Naive thymus-derived CD8-positive, alpha-beta T cell (primary cell): ENCODE measurements at regions not wholly inside any gene's neighbourhood (a gene's known extent, or its start where the extent isn't known, plus 50 kb on each side); places are given as distances from the start of the nearest gene placed in this dataset.

Experiments used
- ATAC-seq, 2 donors: fragments of 150-1000 bp; cut with Tn5 transposase in 1 of 2; sonication (Bioruptor Pico), chemical (Tn5 transposase) in 1 of 2; 1 replicate in 1 of 2; 2 replicates in 1 of 2; pipeline ENCODE4 v1.10.0; 2021; ENCODE audit warnings: mild to moderate bottlenecking in 2 of 2, moderate library complexity in 2 of 2
- POLR2A ChIA-PET: fragments of 350-600 bp; sonication (Branson Sonifier 250); formaldehyde crosslinking; loops from one replicate; lab custom pipeline; 2021; ENCODE audit warnings: antibody characterized with exemption; lab: Charles Lee
- DNase-seq, 10 donors: peaks; one replicate each; pipeline versions ENCODE4 v3.0.0 to v3.0.0-alpha.2; 2020 to 2022
- H3K27ac Mint-ChIP-seq, 10 donors: one replicate each; pipeline ENCODE4 v1.8.0; 2020 to 2022; ENCODE audit warnings: mild to moderate bottlenecking in 10 of 10, mixed read lengths in 10 of 10, moderate library complexity in 4 of 10, inconsistent platforms in 1 of 10
- H3K27me3 Mint-ChIP-seq, 5 donors: one replicate each; pipeline ENCODE4 v1.8.0; 2021 to 2022; ENCODE audit warnings: mixed read lengths in 5 of 5
- H3K36me3 Mint-ChIP-seq, 3 donors: one replicate each; pipeline ENCODE4 v1.8.0; 2020 to 2022; ENCODE audit warnings: mixed read lengths in 3 of 3, mild to moderate bottlenecking in 2 of 3, inconsistent platforms in 1 of 3
- H3K4me1 Mint-ChIP-seq, 4 donors: one replicate each; pipeline ENCODE4 v1.8.0; 2021 to 2022; ENCODE audit warnings: mixed read lengths in 4 of 4
- H3K4me3 Mint-ChIP-seq, 10 donors: one replicate each; pipeline ENCODE4 v1.8.0; 2020 to 2022; ENCODE audit warnings: mild to moderate bottlenecking in 10 of 10, mixed read lengths in 10 of 10, moderate library complexity in 6 of 10, inconsistent platforms in 1 of 10
- H3K9me3 Mint-ChIP-seq, 9 donors: one replicate each; pipeline ENCODE4 v1.8.0; 2020 to 2022; ENCODE audit warnings: mixed read lengths in 9 of 9, mild to moderate bottlenecking in 3 of 9, inconsistent platforms in 1 of 9, moderate library complexity in 1 of 9

DNA sequence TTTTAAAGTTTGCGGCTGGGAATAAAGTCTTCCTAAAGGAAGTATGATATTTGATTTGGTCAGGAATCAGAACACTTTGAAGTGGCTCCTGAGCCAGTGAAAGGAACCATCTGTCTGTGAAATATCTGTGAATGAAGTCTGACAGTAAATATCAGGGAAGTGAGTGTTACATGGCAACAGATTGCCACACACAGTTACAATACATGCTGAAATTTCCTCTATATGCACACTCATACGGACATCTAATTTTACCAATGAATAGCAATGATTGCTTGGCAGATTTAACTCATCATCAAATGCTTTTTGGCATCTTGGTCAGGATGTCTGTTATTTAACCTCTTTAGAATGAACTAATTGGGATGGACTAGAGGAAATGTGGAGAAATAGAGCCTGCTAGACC, 1023.8 kb downstream of the FAT4 start:
- no peak for DNase-seq
- Mint-ChIP-seq H3K27me3 (no peaks in the 10 kb centered on the region), H3K4me1 (no peaks in the 10 kb centered on the region), H3K4me3 (no peak overlapping the region), H3K9me3 (peaks cover 0 to 16% (median 4%) of the 10 kb centered on the region in 9 donors), H3K27ac (no peak overlapping the region), H3K36me3 (no peaks in the 10 kb centered on the region)
- no peak for ATAC-seq
- POLR2A ChIA-PET = no interaction called here

- DNase-seq = no peak
- peaks cover 0 to 7% (median 2%) of the 10 kb centered on the region in 9 donors for H3K9me3 Mint-ChIP-seq
- ATAC-seq = no peak
- no peak overlapping the region for H3K27ac Mint-ChIP-seq
- no peaks in the 10 kb centered on the region for H3K36me3 Mint-ChIP-seq
- POLR2A ChIA-PET = no interaction called here
- no peak overlapping the region for H3K4me3 Mint-ChIP-seq
- no peaks in the 10 kb centered on the region for H3K27me3 Mint-ChIP-seq
- no peaks in the 10 kb centered on the region for H3K4me1 Mint-ChIP-seq
Observed at GRCh38 chr4:126341927-126342326, 1027.2 kb downstream of the FAT4 start.

- POLR2A ChIA-PET = no interaction called here
- H3K27ac Mint-ChIP-seq = no peak overlapping the region
- H3K9me3 Mint-ChIP-seq = peaks cover 0 to 5% (median 1%) of the 10 kb centered on the region in 9 donors
- H3K4me1 Mint-ChIP-seq = no peaks in the 10 kb centered on the region
- DNase-seq = no peak
- no peaks in the 10 kb centered on the region for H3K27me3 Mint-ChIP-seq
- no peak overlapping the region for H3K4me3 Mint-ChIP-seq
- H3K36me3 Mint-ChIP-seq = no peaks in the 10 kb centered on the region
- no peak for ATAC-seq
Observed at GRCh38 chr4:126344472-126344871, 1029.7 kb downstream of the FAT4 start.

DNA sequence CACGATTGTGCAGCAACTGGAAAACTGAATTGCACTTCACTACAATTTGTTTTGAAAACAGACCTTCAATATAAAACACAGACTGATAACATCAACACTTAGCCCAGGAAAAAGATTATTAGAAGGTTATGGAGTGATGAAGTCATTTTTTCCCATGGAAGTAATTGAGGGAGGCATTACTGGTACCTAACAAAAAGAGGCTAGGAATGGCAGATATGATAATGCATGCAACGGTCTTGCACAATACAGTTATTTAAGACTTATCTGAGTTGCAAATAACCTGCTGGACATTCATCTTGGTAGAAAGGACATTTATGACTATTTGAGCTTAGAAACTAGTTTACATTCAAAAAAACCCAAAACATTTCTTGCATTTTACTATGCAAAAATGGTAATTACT, 1031.9 kb downstream of the FAT4 start:
- H3K27ac Mint-ChIP-seq = no peak overlapping the region
- DNase-seq (no peak), ATAC-seq (no peak)
- POLR2A ChIA-PET = no interaction called here
- H3K4me3 Mint-ChIP-seq = no peak overlapping the region
- H3K36me3 Mint-ChIP-seq = no peaks in the 10 kb centered on the region
- peaks cover 0 to 12% (median 2%) of the 10 kb centered on the region in 9 donors for H3K9me3 Mint-ChIP-seq
- no peaks in the 10 kb centered on the region for H3K27me3 Mint-ChIP-seq
- H3K4me1 Mint-ChIP-seq = no peaks in the 10 kb centered on the region

DNA sequence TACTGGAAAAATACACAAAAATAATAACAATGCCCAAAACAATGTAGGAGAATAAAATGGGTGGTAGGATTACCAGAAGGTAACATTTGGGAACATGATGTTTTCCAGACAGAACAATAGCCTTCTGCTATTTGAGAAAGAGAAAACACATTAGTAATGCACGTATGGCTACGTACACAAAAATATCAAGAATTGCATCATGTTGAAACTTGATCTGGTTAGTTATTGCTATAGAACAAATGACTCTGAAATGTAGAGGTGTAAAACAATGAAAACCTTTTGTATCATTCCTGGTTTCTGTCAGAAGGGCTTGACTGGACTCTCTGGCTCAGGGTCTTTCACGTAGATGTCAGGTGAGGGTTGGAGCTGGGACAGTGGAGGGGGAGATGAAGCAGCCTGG, 1040.0 kb downstream of the FAT4 start:
- Mint-ChIP-seq H3K27me3 (no peaks in the 10 kb centered on the region), H3K36me3 (no peaks in the 10 kb centered on the region), H3K4me1 (no peaks in the 10 kb centered on the region), H3K9me3 (peaks cover 0 to 21% (median 2%) of the 10 kb centered on the region in 9 donors), H3K4me3 (no peak overlapping the region), H3K27ac (no peak overlapping the region)
- DNase-seq = no peak
- ATAC-seq = no peak
- POLR2A ChIA-PET = no interaction called here

DNA sequence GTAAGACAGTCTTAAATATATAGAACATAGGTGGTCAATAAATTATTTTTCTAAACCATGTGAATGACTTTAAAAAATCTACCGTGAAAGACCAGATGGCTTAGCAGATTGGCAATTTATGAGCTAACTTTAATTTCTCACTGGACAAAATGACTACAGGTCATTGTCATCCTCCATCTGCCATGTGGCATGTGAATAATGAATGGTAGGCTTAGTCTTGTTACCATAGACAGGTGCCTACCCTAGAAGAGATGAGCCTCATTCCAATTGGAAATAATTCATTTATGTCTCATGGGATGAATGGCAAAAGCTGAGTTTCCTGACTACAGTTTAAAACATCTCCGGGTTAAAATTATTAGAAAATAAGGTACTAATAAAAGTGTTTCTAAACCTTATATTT, 1043.3 kb downstream of the FAT4 start:
- POLR2A ChIA-PET = no interaction called here
- Mint-ChIP-seq H3K27ac (no peak overlapping the region), H3K4me3 (no peak overlapping the region), H3K4me1 (no peaks in the 10 kb centered on the region), H3K36me3 (no peaks in the 10 kb centered on the region), H3K9me3 (peaks cover 0 to 18% (median 3%) of the 10 kb centered on the region in 9 donors), H3K27me3 (no peaks in the 10 kb centered on the region)
- ATAC-seq = no peak
- DNase-seq = no peak

DNA sequence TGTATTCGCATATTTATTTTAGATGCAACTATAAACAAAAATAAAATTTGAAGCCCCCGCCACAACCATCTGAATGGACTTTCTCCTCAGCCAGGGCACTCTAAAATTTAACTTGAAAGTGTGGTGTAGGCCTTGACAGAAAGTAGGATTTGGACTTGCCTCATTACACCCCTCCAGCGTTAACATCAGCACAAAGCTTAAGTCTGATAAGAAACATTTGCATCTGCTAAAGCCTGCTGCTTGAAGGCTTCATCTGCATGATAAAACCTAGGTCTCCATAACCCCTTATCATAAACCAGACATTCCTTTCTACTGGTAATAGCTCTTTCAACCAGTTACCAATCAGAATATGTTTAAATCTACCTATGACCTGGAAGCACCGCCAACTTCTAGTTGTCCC, 1046.5 kb downstream of the FAT4 start:
- H3K4me3 Mint-ChIP-seq = no peak overlapping the region
- peaks cover 0 to 17% (median 0%) of the 10 kb centered on the region in 9 donors for H3K9me3 Mint-ChIP-seq
- H3K36me3 Mint-ChIP-seq = no peaks in the 10 kb centered on the region
- no peaks in the 10 kb centered on the region for H3K4me1 Mint-ChIP-seq
- ATAC-seq = no peak
- no peaks in the 10 kb centered on the region for H3K27me3 Mint-ChIP-seq
- DNase-seq = no peak
- H3K27ac Mint-ChIP-seq = no peak overlapping the region
- POLR2A ChIA-PET = no interaction called here

DNA sequence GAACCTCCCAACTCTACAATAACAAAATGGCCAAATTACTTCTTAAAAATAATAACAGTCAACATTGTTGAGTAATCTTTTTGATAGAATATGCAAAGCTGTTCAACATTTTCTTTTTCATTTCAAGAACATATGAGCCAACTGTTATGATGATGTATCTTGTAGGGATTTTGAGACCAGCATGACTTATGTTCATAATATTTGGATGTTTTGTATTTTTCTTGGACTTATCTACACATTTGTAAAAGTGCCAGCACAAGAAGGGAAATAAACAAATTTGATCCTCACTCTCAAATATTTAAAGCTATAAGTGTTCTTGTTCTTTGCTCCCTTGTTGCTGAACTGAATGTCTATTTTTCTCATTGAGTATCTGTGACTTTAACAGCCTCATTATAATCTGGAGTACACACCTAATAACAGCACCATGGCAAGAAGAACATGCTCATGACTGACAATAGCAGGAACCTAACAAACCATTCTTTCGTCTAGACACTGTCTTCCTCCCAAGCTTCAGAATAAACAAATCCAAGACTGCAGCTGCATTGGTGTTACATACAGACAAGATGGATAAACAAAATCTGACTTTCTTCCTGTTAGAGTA, 1049.7 kb downstream of the FAT4 start:
- Mint-ChIP-seq H3K27ac (no peak overlapping the region), H3K4me1 (no peaks in the 10 kb centered on the region), H3K36me3 (no peaks in the 10 kb centered on the region), H3K9me3 (peaks cover 0 to 17% (median 0%) of the 10 kb centered on the region in 9 donors), H3K27me3 (no peaks in the 10 kb centered on the region), H3K4me3 (no peak overlapping the region)
- ATAC-seq = no peak
- no peak for DNase-seq
- POLR2A ChIA-PET = no interaction called here

DNA sequence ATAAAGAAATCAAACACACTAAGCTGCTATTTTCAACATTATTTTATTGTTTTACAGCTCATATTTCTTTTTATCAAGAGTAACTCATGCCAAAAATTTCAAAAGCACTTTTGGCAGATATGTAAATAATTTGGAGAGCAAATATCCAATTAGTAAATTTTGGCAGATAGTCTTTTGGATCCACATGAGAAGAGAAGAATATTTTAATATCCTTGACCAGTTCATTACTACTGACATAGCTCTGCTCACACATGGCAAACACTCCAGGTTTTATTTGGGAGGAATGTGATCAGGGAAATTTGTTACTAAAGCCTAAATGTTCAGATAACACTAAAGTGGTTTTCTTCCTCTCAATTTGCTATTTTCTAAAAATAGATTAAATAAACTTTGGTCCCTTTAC, 1054.3 kb downstream of the FAT4 start:
- H3K27ac Mint-ChIP-seq = no peak overlapping the region
- H3K27me3 Mint-ChIP-seq = no peaks in the 10 kb centered on the region
- POLR2A ChIA-PET = no interaction called here
- H3K36me3 Mint-ChIP-seq = no peaks in the 10 kb centered on the region
- DNase-seq (no peak), ATAC-seq (no peak)
- H3K4me1 Mint-ChIP-seq = no peaks in the 10 kb centered on the region
- peaks cover 0 to 28% (median 9%) of the 10 kb centered on the region in 9 donors for H3K9me3 Mint-ChIP-seq
- no peak overlapping the region for H3K4me3 Mint-ChIP-seq

DNA sequence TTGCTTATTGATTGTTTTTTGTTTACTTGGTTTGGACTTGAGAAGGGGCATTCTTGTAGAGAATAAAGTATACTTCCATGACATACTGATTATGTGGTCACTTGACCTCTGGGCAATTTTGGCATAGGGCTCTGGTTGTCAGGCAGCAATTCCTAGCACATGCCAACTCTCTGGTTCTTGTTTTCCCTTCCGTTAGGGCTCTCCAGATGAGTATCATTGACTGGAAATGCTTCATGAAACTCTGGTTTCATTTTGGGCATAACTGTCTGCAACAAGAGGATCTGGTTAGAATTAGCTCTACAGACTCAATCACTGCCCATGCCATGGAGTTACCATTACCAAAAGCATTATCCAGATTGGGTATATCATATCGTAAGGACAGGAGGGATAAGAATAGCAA, 1057.9 kb downstream of the FAT4 start:
- H3K36me3 Mint-ChIP-seq = no peaks in the 10 kb centered on the region
- H3K4me3 Mint-ChIP-seq = no peak overlapping the region
- DNase-seq (no peak), ATAC-seq (no peak)
- no peaks in the 10 kb centered on the region for H3K27me3 Mint-ChIP-seq
- H3K27ac Mint-ChIP-seq = no peak overlapping the region
- POLR2A ChIA-PET = no interaction called here
- H3K9me3 Mint-ChIP-seq = peaks cover 0 to 20% (median 10%) of the 10 kb centered on the region in 9 donors
- H3K4me1 Mint-ChIP-seq = no peaks in the 10 kb centered on the region

DNA sequence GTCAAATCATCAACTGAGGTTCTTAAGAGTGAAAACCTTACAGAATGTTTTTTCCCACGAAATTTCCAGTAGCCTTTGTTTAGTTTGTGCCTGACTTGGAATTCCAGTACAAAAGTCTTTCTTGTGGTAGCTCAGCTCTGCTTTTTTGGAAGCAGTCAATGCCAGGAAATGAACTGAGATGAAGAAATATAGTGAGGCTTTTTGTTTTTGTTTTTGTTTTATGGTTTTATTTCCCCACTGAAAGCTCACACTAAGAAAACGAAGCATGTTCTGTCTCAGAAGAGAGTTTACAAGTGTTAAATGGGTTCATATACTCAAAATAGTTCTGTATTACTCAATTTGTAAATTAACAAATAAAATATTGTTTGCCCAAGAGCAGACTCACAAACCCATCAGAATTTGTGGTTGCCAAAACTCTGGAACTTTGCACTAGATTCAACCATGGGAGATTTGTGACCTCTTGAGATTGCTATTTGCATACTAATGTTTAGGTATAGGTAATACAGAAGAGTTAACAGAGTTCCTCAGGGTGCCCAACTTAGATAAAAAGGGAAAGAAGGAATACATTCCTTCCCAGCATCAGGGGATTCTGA, 1060.8 kb downstream of the FAT4 start:
- Mint-ChIP-seq H3K9me3 (peaks cover 0 to 20% (median 10%) of the 10 kb centered on the region in 9 donors), H3K36me3 (no peaks in the 10 kb centered on the region), H3K27me3 (no peaks in the 10 kb centered on the region), H3K4me3 (no peak overlapping the region), H3K27ac (no peak overlapping the region), H3K4me1 (no peaks in the 10 kb centered on the region)
- ATAC-seq (no peak), DNase-seq (no peak)
- POLR2A ChIA-PET = no interaction called here

DNA sequence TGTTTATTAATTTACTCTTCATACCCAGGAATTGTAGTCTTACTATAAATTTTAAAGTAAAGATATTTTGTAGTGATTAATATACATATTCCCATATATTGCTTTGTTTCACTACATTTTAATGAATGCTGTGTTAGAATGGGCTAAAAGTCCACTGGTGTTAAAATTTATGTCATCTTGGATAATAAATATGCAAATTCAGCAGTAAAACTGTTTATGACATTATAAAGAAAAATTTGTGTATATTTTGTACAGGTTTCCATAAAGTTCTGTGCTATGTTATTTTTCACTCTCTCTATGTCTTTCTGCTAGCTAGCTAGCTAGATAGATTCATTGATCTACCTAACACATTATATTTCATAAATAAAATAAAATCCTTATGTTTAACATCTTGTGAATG, 1071.2 kb downstream of the FAT4 start:
- no peak overlapping the region for H3K4me3 Mint-ChIP-seq
- ATAC-seq (no peak), DNase-seq (no peak)
- no peaks in the 10 kb centered on the region for H3K4me1 Mint-ChIP-seq
- H3K36me3 Mint-ChIP-seq = no peaks in the 10 kb centered on the region
- H3K9me3 Mint-ChIP-seq = peaks cover 0 to 17% (median 4%) of the 10 kb centered on the region in 9 donors
- no peak overlapping the region for H3K27ac Mint-ChIP-seq
- no peaks in the 10 kb centered on the region for H3K27me3 Mint-ChIP-seq
- POLR2A ChIA-PET = no interaction called here

DNA sequence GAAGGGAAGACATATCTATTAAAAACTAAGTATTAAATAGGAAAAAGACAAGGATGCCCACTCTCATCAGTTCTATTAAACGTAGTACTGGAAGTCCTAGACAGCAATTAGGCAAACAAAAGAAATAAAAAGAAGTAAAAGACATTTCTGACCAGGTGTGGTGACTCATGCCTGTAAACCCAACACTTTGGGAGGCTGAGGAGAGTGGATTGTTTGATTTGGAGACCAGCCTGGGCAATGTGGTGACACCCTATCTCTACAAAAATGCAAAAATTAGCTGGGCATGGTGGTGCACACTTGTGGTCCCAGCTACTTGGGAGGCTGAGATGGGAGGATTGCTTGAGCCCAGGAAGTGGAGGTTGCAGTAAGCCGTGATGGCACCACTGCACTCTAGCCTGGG, 1071.8 kb downstream of the FAT4 start:
- DNase-seq = no peak
- no peak overlapping the region for H3K27ac Mint-ChIP-seq
- H3K4me3 Mint-ChIP-seq = no peak overlapping the region
- H3K36me3 Mint-ChIP-seq = no peaks in the 10 kb centered on the region
- H3K27me3 Mint-ChIP-seq = no peaks in the 10 kb centered on the region
- no peaks in the 10 kb centered on the region for H3K4me1 Mint-ChIP-seq
- no peak for ATAC-seq
- H3K9me3 Mint-ChIP-seq = peaks cover 0 to 17% (median 4%) of the 10 kb centered on the region in 9 donors
- POLR2A ChIA-PET = no interaction called here

DNA sequence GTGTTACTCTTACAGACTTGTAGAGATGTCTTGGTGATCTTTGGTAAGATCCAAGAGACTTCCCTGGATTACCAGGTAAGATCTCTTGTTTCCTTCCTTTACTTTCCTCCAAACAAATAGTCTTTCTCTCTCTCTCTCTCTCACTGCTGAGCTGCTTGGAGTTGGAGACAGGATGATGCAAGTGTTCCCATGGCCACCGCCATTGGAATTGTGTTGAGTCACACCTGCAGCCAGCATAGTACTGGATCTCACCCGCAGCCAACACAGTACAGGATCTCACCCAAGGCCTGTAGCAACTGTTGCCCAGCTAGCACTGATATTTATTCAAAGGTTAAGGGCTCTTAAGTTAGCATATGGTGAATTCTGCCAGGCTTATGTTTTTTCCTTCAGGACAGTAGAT, 1080.9 kb downstream of the FAT4 start:
- Mint-ChIP-seq H3K36me3 (no peaks in the 10 kb centered on the region), H3K27ac (no peak overlapping the region), H3K9me3 (peaks cover 0 to 33% (median 7%) of the 10 kb centered on the region in 9 donors), H3K4me3 (no peak overlapping the region), H3K4me1 (no peaks in the 10 kb centered on the region), H3K27me3 (no peaks in the 10 kb centered on the region)
- DNase-seq (no peak), ATAC-seq (no peak)
- POLR2A ChIA-PET = no interaction called here
